ENCODE measurements at regions not wholly inside any gene's neighbourhood (a gene's known extent, or its start where the extent isn't known, plus 50 kb on each side); places are given as distances from the start of the nearest gene placed in this dataset.

- DNase-seq, result no peak
These were observed 328.2 kb upstream of the JAG1 start for GRCh38 chr20:11001764-11002540.

GRCh38 chr20:11003341-11003740, 329.5 kb upstream of the JAG1 start:
- DNase-seq, result no peak

GRCh38 chr20:11008444-11009033, 334.7 kb upstream of the JAG1 start:
- no peak for DNase-seq

- no peak for DNase-seq
These were observed 337.9 kb upstream of the JAG1 start for GRCh38 chr20:11011653-11012052.

GRCh38 chr20:11012975-11013374, 339.2 kb upstream of the JAG1 start:
- no peak for DNase-seq

- DNase-seq, result no peak
These were observed 340.0 kb upstream of the JAG1 start for GRCh38 chr20:11013801-11014200.

- no peak for DNase-seq
These were observed 341.6 kb upstream of the JAG1 start for GRCh38 chr20:11015440-11015839.

GRCh38 chr20:11017446-11017845, 343.6 kb upstream of the JAG1 start:
- no peak for DNase-seq

GRCh38 chr20:11018668-11019170, 344.9 kb upstream of the JAG1 start:
- DNase-seq, result no peak

GRCh38 chr20:11020712-11021111, 346.9 kb upstream of the JAG1 start:
- no peak for DNase-seq

GRCh38 chr20:11027224-11027623, 353.4 kb upstream of the JAG1 start:
- DNase-seq, result no peak

- no peak for DNase-seq
These were observed 356.6 kb upstream of the JAG1 start for GRCh38 chr20:11030351-11030750.

- DNase-seq, result no peak
These were observed 357.5 kb upstream of the JAG1 start for GRCh38 chr20:11031300-11031699.

- DNase-seq, result no peak
These were observed 358.8 kb upstream of the JAG1 start for GRCh38 chr20:11032611-11033010.

GRCh38 chr20:11034025-11034424, 360.2 kb upstream of the JAG1 start:
- DNase-seq, result no peak

GRCh38 chr20:11035211-11035610, 361.4 kb upstream of the JAG1 start:
- no peak for DNase-seq

- no peak for DNase-seq
These were observed 367.6 kb upstream of the JAG1 start for GRCh38 chr20:11041396-11041795.

- DNase-seq, result no peak
These were observed 369.2 kb upstream of the JAG1 start for GRCh38 chr20:11043001-11043400.

GRCh38 chr20:11044561-11044960, 370.8 kb upstream of the JAG1 start:
- no peak for DNase-seq

- no peak for DNase-seq
These were observed 371.8 kb upstream of the JAG1 start for GRCh38 chr20:11045412-11046175.

GRCh38 chr20:11047559-11047958, 373.8 kb upstream of the JAG1 start:
- DNase-seq, result no peak

GRCh38 chr20:11048739-11049138, 374.9 kb upstream of the JAG1 start:
- DNase-seq, result no peak

GRCh38 chr20:11050350-11050749, 376.6 kb upstream of the JAG1 start:
- DNase-seq, result no peak

GRCh38 chr20:11051136-11051535, 377.3 kb upstream of the JAG1 start:
- no peak for DNase-seq
